ENCODE measurements at regions not wholly inside any gene's neighbourhood (a gene's known extent, or its start where the extent isn't known, plus 50 kb on each side); places are given as distances from the start of the nearest gene placed in this dataset.

DNA sequence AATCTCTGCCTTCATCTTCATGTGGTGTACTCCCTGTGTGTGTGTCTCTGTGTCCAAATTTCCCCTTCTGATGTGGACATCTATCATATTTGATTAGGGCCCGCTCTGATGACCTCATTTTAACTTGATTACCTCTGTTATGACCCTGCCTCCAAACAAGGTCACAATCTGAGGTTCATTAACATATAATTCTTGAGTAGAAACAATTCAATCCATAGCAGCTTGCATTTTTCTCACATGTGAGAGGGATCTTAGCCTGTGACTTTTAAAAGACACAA lies 130.9 kb upstream of the RAB4A start:
- no peak overlapping the region for H3K4me3 ChIP-seq (replicated peaks; ENCODE audit: low read depth, low read length)
- DNase-seq (ENCODE audit: extremely low read depth, low read depth), result no peak
- TF ChIP-seq, protein P1, sequence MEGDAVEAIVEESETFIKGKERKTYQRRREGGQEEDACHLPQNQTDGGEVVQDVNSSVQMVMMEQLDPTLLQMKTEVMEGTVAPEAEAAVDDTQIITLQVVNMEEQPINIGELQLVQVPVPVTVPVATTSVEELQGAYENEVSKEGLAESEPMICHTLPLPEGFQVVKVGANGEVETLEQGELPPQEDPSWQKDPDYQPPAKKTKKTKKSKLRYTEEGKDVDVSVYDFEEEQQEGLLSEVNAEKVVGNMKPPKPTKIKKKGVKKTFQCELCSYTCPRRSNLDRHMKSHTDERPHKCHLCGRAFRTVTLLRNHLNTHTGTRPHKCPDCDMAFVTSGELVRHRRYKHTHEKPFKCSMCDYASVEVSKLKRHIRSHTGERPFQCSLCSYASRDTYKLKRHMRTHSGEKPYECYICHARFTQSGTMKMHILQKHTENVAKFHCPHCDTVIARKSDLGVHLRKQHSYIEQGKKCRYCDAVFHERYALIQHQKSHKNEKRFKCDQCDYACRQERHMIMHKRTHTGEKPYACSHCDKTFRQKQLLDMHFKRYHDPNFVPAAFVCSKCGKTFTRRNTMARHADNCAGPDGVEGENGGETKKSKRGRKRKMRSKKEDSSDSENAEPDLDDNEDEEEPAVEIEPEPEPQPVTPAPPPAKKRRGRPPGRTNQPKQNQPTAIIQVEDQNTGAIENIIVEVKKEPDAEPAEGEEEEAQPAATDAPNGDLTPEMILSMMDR (IDR thresholded peaks at IDR 0.05; ENCODE audit: low read depth, low read length, missing control alignments), result no peak

DNA sequence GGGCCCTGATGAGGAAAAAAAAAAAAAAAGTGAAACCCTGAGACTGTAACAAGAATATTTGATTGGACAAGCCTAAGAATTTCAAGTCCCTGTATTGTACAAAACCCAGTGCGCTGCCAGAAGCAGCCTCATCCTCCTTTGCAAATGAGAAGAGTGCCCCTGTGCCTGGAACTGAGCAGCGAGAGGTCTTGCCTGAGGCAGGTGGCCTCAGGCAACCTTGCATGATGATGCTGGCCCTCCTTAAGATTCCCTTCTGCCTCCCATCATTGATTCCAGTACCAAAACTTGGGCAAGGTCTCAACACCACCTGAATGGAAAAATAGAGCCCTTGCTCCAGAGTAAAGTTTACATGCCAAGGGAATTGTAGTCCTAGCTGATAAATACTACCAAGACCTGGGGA lies 129.6 kb upstream of the RAB4A start:
- TF ChIP-seq, protein P1 (IDR thresholded peaks at IDR 0.05; ENCODE audit: low read depth, low read length, missing control alignments), result no peak
- DNase-seq (ENCODE audit: extremely low read depth, low read depth), result no peak
- no peak overlapping the region for H3K4me3 ChIP-seq (replicated peaks; ENCODE audit: low read depth, low read length)

DNA sequence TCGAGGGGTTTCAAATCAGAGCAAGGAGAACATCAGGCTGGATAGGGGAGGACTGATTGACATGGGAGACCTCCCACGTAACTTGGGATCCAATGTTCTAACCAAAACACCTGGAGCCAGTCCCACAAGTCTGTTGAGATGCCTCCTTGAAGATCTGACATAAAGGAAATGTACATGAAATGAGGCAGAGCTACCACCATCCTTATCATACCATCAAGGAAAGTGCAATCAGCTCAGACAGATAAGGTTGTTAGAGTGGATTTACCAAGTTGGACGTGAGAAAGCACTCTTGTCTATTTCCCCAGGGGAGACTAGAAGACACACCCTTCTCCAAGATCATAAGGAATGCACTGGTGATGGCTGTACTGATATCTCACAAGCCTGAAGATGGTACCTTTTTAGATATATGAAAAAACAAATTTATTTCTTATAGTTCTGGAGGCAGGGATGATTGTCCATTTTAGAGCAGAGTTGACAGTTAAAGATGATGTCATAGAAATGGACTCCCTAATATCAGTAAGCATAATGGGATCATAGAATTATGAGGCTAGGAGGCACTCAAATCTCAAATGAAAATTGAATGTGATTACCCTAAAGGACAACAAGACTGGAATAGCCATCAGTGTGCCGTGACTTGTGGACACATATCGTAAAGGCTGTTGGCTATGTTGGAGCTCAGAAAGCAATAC lies 129.1 kb upstream of the RAB4A start:
- DNase-seq (ENCODE audit: extremely low read depth, low read depth), result no peak
- TF ChIP-seq, protein P1 (IDR thresholded peaks at IDR 0.05; ENCODE audit: low read depth, low read length, missing control alignments), result no peak
- no peak overlapping the region for H3K4me3 ChIP-seq (replicated peaks; ENCODE audit: low read depth, low read length)

DNA sequence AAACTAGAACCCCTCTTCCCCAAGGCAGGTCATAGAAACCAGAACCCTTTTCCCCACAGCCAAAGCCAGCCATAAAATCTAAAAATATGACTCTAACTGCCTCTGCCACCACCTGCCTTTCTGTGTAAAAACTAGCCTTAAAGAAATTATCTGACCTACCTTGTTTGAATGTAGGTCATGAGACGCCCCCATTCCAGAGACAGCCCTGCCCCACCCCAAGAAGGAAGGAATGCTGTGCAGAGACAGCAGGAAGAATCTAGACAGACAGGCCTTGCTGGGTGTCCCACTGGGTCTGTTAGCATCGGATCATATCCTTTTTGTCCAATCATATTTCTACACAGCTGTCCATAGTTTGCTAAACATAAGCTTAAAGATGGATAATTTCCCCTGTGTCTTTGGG lies 128.4 kb upstream of the RAB4A start:
- TF ChIP-seq, protein P1 (IDR thresholded peaks at IDR 0.05; ENCODE audit: low read depth, low read length, missing control alignments), result no peak
- H3K4me3 ChIP-seq (replicated peaks; ENCODE audit: low read depth, low read length), result no peak overlapping the region
- DNase-seq (ENCODE audit: extremely low read depth, low read depth), result no peak

DNA sequence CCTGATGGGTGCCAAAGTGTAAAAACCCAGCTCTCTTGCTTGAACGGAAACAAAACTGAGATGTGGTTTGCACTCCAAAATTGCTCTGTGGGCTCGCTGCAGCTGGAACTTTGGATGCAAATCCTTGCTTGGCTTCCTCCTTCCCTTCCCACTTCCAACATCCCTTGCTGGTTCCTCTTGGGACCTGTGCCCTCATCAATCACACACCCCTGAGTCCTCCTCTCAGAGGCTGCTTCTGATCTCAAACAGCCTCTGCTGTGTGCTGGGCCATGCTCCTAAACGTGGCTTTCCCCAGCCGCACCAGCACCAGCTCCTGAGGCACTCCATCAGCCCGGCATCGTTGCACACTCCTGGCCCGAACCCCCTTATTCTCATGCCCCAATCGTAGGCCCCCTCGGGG lies 124.3 kb upstream of the RAB4A start:
- no peak for DNase-seq (ENCODE audit: extremely low read depth, low read depth)
- TF ChIP-seq, protein P1 (IDR thresholded peaks at IDR 0.05; ENCODE audit: low read depth, low read length, missing control alignments), result no peak
- no peak overlapping the region for H3K4me3 ChIP-seq (replicated peaks; ENCODE audit: low read depth, low read length)

DNA sequence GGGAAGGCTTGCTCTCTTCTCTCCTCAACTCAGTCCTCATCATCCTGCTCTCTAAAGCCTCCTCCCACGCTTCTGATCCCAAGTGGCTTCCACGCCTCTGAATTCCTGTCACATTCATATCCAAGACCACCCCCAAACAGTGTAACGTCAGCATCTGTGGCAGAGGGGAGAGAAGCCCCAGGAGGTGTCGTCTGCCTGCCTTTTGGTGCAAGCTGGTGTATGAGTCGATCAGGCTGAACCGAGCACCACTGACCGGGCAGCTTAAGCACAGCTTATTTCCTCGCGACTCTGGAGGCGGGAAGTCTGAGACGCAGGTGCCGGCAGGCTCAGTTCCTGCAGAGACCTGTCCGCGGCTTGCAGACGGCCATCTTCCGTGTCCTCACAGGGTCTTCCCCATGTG lies 123.8 kb upstream of the RAB4A start:
- TF ChIP-seq, protein P1 (IDR thresholded peaks at IDR 0.05; ENCODE audit: low read depth, low read length, missing control alignments), result no peak
- no peak overlapping the region for H3K4me3 ChIP-seq (replicated peaks; ENCODE audit: low read depth, low read length)
- DNase-seq (ENCODE audit: extremely low read depth, low read depth), result no peak

DNA sequence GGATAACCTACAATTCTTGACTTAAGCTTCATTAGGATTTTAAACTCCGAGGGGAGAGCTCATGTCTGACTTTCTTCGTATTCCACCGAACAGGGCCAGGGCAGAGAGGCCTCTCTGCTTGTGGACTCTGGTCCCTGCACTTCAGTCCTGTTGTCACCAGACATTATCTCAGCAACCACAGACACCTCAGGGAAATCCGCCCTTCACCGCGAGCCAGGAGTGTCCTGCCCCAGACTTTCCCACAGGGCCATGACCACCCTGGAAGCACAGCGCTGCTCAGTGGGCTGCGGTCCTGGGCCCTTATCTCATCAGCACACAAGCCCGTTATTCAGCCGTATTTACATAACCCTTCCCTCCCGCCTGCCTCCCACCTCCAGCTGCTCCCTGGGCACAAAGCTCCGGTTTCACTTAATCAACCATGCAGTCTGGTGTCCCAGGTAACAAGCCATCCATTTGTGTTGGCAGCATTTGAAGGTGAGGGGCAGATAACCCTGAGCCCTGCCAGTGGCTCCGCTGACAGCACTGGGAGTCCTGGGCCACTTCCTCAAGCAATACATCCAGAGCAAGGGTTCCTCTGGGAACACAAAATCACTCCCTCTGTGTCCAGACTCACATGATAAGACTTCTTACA lies 122.8 kb upstream of the RAB4A start:
- no peak for DNase-seq (ENCODE audit: extremely low read depth, low read depth)
- no peak overlapping the region for H3K4me3 ChIP-seq (replicated peaks; ENCODE audit: low read depth, low read length)
- TF ChIP-seq, protein P1 (IDR thresholded peaks at IDR 0.05; ENCODE audit: low read depth, low read length, missing control alignments), result no peak

Data from HFF-Myc (cell line).